ENCODE measurements at regions not wholly inside any gene's neighbourhood (a gene's known extent, or its start where the extent isn't known, plus 50 kb on each side); places are given as distances from the start of the nearest gene placed in this dataset.
"Not testable (repeated sequence)": the region's sequence is repeated elsewhere in the genome, so short reads cannot be mapped to it uniquely, and the experiment has no call there.

DNA sequence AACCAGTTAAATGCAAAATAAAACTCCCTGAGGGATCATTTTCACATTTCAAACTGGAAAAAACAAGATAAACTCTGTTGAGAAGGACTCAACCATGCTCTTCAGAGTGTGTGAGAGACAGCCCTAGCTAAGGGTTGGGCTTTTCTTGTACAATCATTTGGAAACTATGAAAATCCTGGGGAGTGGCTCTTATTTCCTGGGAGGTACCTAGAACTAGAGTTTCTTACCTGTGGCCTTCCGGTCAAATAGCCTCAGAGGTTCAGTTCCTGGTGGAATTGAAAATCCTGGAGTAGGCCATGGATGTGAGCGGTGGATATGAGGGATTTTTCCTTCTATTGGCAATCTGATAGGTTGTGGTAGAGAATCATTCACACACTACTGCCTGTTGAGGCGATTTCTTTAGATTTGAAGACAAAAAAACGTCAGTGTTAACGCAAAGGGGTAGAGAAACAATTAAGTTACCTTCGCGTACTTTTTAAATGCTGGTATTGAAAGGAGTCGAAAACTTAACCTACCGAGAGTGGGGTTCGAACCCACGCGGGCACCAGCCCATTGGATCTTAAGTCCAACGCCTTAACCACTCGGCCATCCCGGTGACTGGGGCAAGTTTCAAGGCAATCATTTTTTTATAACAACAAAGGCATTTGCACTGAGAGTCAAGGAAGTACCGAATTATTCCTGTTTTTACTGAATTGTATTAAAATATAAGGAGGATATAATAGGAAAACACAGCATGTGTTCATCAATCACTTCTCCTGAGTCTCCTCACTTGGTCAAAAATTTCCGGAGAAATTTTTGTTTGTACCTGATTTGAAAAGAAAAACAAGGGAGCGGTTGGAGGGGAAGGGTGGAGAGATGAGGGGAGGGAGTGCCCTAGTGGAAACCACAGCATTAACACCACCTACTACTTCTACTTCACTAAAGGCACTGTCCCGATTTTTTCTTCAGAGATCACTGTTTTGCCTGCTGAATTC is 191.3 kb downstream of the OR2B2 start:
- Mint-ChIP-seq H3K4me1 (peaks cover 0 to 7% (median 6%) of the 10 kb centered on the region in 3 donors), H3K9me3 (no peaks in the 10 kb centered on the region), H3K27ac (no peak overlapping the region), H3K4me3 (no peak overlapping the region), H3K27me3 (peaks cover 23% of the 10 kb centered on the region), H3K36me3 (no peaks in the 10 kb centered on the region)

- H3K4me1 Mint-ChIP-seq, H3K4me3 Mint-ChIP-seq, H3K27ac Mint-ChIP-seq, H3K36me3 Mint-ChIP-seq, H3K9me3 Mint-ChIP-seq: not testable (repeated sequence)
- H3K27me3 Mint-ChIP-seq, result peaks cover 23% of the 10 kb centered on the region
These were observed 193.2 kb downstream of the OR2B2 start for GRCh38 chr6:27719039-27719438.

- H3K27me3 Mint-ChIP-seq, result no peaks in the 10 kb centered on the region
- H3K27ac Mint-ChIP-seq, result no peak overlapping the region
- H3K4me3 Mint-ChIP-seq, result no peak overlapping the region
- no peaks in the 10 kb centered on the region for H3K4me1 Mint-ChIP-seq
- H3K36me3 Mint-ChIP-seq, result peaks cover 10% of the 10 kb centered on the region
- no peaks in the 10 kb centered on the region for H3K9me3 Mint-ChIP-seq
These were observed 205.8 kb downstream of the OR2B2 start for GRCh38 chr6:27706431-27706830.

DNA sequence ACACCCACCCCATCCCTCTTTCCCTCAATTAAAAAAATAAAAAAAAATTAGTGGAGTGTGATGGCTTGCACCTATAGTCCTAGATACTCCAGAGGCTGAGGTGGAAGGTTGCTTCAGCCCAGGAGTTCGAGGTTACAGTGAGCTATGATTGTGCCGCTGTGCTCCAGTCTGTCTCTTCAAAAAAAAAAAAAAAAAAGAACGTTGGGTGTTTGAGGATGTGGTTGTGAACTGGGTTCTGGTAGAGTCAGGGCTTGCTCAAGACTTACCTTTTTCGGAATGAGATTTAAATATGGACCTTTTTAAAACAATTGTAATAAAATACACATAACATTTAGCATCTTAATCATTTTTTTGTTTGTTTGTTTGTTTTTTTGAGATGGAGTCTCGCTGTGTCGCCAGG is 211.9 kb downstream of the OR2B2 start:
- H3K27ac Mint-ChIP-seq, result no peak overlapping the region
- peaks cover 14% of the 10 kb centered on the region for H3K36me3 Mint-ChIP-seq
- no peaks in the 10 kb centered on the region for H3K9me3 Mint-ChIP-seq
- H3K27me3 Mint-ChIP-seq, result no peaks in the 10 kb centered on the region
- H3K4me1 Mint-ChIP-seq, result peaks cover 5 to 14% (median 6%) of the 10 kb centered on the region in 3 donors
- H3K4me3 Mint-ChIP-seq, result no peak overlapping the region

GRCh38 chr6:27694547-27694874 is 217.7 kb downstream of the OR2B2 start:
- Mint-ChIP-seq H3K4me3 (peak overlapping the region; percentile 93 to 98 (median 94)), H3K4me1 (peaks cover 16 to 26% (median 20%) of the 10 kb centered on the region in 3 donors), H3K27me3 (no peaks in the 10 kb centered on the region), H3K36me3 (peaks cover 3% of the 10 kb centered on the region), H3K27ac (peak overlapping the region in 1 of 3 donors; percentile 35), H3K9me3 (no peaks in the 10 kb centered on the region)

GRCh38 chr6:27693766-27694546 is 218.2 kb downstream of the OR2B2 start:
- peak overlapping the region; percentile 2 to 71 (median 35) for H3K27ac Mint-ChIP-seq
- H3K4me3 Mint-ChIP-seq, result peak overlapping the region; percentile 93 to 98 (median 94)
- no peaks in the 10 kb centered on the region for H3K27me3 Mint-ChIP-seq
- H3K9me3 Mint-ChIP-seq, result no peaks in the 10 kb centered on the region
- no peaks in the 10 kb centered on the region for H3K36me3 Mint-ChIP-seq
- H3K4me1 Mint-ChIP-seq, result peaks cover 20 to 26% (median 20%) of the 10 kb centered on the region in 3 donors

DNA sequence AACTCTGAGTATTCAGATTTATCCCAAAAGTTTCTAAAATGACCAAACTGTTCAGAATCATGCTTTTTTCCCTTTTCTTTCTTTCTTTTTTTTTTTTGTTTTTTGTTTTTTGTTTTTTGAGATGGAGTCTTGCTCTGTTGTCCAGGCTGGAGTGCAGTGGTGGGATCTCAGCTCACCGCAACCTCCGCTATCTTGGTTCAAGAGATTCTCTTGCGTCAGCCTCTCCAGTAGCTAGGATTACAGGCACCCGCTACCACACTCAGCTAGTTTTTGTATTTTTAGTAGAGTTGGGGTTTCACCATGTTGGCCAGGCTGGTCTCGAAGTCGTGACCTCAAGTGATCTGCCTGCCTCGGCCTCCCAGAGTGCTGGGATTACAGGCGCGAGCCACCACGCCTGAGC is 219.2 kb upstream of the ZNF184 start:
- Mint-ChIP-seq H3K4me3 (peak overlapping the region; percentile 16 to 94 (median 70)), H3K4me1 (peaks cover 28 to 40% (median 30%) of the 10 kb centered on the region in 3 donors), H3K27ac (peak overlapping the region in 1 of 3 donors; percentile 62)
- H3K27me3 Mint-ChIP-seq, H3K36me3 Mint-ChIP-seq, H3K9me3 Mint-ChIP-seq: not testable (repeated sequence)

DNA sequence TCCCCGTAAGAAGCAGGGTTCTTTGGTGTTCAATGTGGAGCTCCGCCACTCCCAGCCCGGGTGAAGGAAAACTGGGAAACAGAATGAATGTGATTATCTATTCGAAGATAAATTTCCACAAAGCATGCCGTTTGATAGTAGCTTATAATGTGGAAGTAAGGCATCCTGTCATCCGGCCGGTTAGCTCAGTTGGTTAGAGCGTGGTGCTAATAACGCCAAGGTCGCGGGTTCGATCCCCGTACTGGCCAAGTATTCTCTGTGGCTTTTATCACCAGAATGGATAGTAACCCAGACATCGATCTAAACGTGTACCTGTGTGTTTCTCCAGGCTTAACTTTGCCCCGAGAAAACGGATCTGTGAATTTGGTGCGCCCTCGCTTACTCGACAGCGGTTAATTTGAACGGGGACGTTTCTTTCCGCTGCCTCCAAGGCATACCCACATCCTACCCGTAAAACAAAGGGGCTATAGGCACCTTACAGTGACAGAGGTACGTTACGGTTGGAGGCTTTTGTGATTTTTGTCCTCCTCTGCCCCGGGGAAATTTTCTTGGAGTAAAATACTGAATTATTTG is 215.2 kb upstream of the ZNF184 start:
- Mint-ChIP-seq H3K4me1 (peaks cover 14 to 36% (median 18%) of the 10 kb centered on the region in 3 donors), H3K27me3 (no peaks in the 10 kb centered on the region), H3K4me3 (peak overlapping the region; percentile 90 to 94 (median 93)), H3K9me3 (peaks cover 0 to 1% (median 0%) of the 10 kb centered on the region in 3 donors), H3K36me3 (peaks cover 2% of the 10 kb centered on the region), H3K27ac (peak overlapping the region; percentile 96 to 98 (median 98))

GRCh38 chr6:27687154-27688013 is 214.5 kb upstream of the ZNF184 start:
- peaks cover 14 to 36% (median 18%) of the 10 kb centered on the region in 3 donors for H3K4me1 Mint-ChIP-seq
- H3K36me3 Mint-ChIP-seq, result peaks cover 2% of the 10 kb centered on the region
- H3K27me3 Mint-ChIP-seq, result no peaks in the 10 kb centered on the region
- peaks cover 0 to 1% (median 0%) of the 10 kb centered on the region in 3 donors for H3K9me3 Mint-ChIP-seq
- H3K4me3 Mint-ChIP-seq, result peak overlapping the region; percentile 90 to 94 (median 93)
- H3K27ac Mint-ChIP-seq, result peak overlapping the region; percentile 96 to 98 (median 98)

DNA sequence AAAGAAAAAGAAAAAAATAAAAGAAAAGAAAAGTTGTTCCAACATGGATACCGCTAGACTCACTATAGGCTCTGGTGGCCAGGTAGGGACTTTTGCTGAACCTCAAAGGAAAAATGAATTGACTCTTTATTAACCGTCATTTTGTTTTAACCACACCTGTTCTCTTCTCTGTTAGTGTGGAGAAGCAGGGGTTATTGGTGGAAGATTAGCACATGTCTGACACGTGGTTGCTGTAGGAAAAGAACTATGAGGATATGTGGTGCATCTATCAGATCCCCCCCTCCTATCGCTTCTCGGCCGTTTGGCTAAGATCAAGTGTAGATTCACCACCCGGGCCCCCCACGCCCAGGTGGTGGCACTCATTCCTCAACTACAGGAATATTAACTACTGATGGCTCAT is 212.4 kb upstream of the ZNF184 start:
- peaks cover 14 to 28% (median 20%) of the 10 kb centered on the region in 3 donors for H3K4me1 Mint-ChIP-seq
- H3K27ac Mint-ChIP-seq, result peak overlapping the region in 2 of 3 donors; percentile 47 to 95
- H3K36me3 Mint-ChIP-seq, result peaks cover 2% of the 10 kb centered on the region
- peak overlapping the region in 2 of 4 donors; percentile 1 to 78 for H3K4me3 Mint-ChIP-seq
- peaks cover 0 to 6% (median 2%) of the 10 kb centered on the region in 3 donors for H3K9me3 Mint-ChIP-seq
- peaks cover 8% of the 10 kb centered on the region for H3K27me3 Mint-ChIP-seq

- Mint-ChIP-seq H3K4me3 (peak overlapping the region in 3 of 4 donors; percentile 9 to 78 (median 17)), H3K27ac (peak overlapping the region; percentile 82 to 95 (median 92)), H3K4me1 (peaks cover 17 to 31% (median 18%) of the 10 kb centered on the region in 3 donors), H3K27me3 (peaks cover 16% of the 10 kb centered on the region), H3K9me3 (peaks cover 0 to 10% (median 2%) of the 10 kb centered on the region in 3 donors), H3K36me3 (peaks cover 2% of the 10 kb centered on the region)
These were observed 211.6 kb upstream of the ZNF184 start for GRCh38 chr6:27684264-27685211.

DNA sequence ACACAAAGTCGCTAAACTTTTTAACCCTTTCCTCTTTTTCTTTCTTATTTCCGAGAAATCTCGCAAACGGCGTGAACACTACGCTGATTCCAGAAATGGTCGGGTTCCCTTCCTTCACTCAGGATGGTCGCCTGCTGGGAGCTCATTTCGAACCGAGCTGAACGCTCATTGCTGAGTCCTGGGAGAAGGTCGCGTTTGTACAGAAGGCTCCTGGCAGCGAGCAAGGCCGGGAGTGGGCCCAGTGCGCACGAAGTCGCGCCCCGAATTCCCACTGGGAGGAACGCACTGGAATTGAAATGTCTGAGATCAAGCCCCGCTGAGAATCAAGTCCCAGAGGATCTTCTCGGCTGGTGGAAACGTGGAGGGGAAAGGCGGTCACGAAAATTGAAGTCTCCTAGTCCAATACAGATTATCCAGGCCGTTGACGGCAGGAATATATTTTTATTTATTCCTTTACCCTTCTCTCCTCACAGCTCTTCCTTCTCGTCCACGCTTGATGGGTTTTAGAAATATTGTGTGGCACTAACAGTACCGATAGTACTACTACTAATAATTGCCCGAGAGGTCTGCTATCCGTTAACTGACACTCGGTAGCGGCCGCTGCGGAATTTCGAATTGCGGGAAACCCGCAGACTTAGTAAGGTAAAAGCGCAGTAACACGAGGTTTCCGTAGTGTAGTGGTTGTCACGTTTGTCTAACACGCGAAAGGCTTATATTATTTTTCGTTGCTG is 207.2 kb upstream of the ZNF184 start:
- Mint-ChIP-seq H3K27ac (peak overlapping the region; percentile 87 to 97 (median 95)), H3K27me3 (peaks cover 53% of the 10 kb centered on the region), H3K36me3 (no peaks in the 10 kb centered on the region), H3K4me1 (peaks cover 3 to 18% (median 7%) of the 10 kb centered on the region in 3 donors), H3K4me3 (peak overlapping the region in 3 of 4 donors; percentile 5 to 73 (median 50)), H3K9me3 (peaks cover 0 to 12% (median 4%) of the 10 kb centered on the region in 3 donors)
